NCI-H2171 treated with DMSO at 0.1 percent for 48 hours (cell line): ENCODE measurements at regions not wholly inside any gene's neighbourhood (a gene's known extent, or its start where the extent isn't known, plus 50 kb on each side); places are given as distances from the start of the nearest gene placed in this dataset.
"Not testable (repeated sequence)": the region's sequence is repeated elsewhere in the genome, so short reads cannot be mapped to it uniquely, and the experiment has no call there.

ENCODE experiments used
- DNase-seq: peaks from one replicate; lab custom pipeline; 2025; lab: John Stamatoyannopoulos, UW

GRCh38 chr3:59256230-59256629 is 206.4 kb upstream of the CFAP20DC start:
- DNase-seq = peak; percentile 72

- DNase-seq = no peak
Measured at GRCh38 chr3:59254976-59255375, 205.2 kb upstream of the CFAP20DC start.

- no peak for DNase-seq
Measured at GRCh38 chr3:59254433-59254832, 204.6 kb upstream of the CFAP20DC start.

GRCh38 chr3:59253523-59253922 is 203.7 kb upstream of the CFAP20DC start:
- no peak for DNase-seq

- no peak for DNase-seq
Measured at GRCh38 chr3:59251869-59252268, 202.0 kb upstream of the CFAP20DC start.

GRCh38 chr3:59250600-59250999 is 200.8 kb upstream of the CFAP20DC start:
- DNase-seq = no peak

DNA sequence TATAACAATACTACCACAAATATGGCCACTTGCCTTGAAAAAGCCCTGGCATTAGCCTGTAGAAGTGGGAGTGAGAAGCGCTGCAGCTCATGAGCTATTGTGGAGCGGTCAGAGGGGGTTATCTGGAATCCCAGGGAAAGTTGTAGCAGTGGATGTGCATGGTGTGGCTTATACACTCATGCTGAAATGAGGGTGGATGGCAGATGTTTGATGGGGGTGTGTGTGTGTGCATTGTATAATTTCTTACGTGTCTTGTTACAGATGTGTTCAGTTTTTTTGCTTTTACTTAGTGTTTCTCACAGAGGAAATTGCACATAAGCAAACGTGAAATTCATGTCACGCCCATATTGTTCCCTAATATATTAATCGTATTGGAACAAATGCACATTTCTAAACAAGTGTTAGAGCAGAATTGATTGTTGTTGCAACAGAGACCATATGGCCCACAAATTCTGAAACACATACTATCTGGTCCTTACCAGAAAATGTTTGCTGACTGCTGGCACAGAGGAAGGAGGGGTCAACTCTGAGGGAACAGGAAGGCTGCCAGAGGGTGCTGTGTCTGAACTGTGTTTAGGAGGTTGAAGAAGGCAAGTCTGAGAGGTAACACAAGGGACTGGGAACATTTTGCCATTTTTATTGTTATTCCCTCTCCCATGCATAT is 200.0 kb upstream of the CFAP20DC start:
- peak; percentile 45 for DNase-seq

- DNase-seq = no peak
Measured at GRCh38 chr3:59249004-59249403, 199.2 kb upstream of the CFAP20DC start.

GRCh38 chr3:59247402-59247841 is 197.6 kb upstream of the CFAP20DC start:
- peak; percentile 73 for DNase-seq

GRCh38 chr3:59246719-59247401 is 197.0 kb upstream of the CFAP20DC start:
- no peak for DNase-seq

- DNase-seq = no peak
Measured at GRCh38 chr3:59245859-59246501, 196.2 kb upstream of the CFAP20DC start.

DNA sequence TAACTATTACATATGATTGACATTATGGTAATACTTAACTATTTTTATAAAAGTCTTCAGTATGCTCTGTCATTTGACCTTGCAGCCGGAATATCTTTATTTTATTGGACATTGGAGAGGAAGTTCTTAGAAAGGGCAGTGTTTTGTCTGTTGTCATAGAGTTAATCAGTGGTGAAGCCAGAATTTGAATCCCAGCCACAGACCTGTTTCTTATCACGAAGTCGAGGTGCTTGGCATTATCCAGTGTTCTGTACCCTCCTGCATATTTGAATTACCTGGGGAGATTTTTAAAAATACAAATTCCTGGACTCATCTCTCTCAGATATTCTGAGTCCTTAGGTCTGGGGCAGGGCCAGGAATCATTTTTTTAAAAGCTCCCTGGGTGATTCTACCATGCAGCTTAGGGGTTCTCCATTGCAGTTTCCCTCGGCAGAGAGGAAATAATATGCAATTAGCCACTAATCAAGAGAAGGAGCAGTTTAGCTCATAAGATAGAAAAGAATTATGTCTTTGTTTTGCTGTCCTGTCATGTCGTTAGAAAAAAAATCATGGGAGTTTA is 195.6 kb upstream of the CFAP20DC start:
- DNase-seq = no peak

DNA sequence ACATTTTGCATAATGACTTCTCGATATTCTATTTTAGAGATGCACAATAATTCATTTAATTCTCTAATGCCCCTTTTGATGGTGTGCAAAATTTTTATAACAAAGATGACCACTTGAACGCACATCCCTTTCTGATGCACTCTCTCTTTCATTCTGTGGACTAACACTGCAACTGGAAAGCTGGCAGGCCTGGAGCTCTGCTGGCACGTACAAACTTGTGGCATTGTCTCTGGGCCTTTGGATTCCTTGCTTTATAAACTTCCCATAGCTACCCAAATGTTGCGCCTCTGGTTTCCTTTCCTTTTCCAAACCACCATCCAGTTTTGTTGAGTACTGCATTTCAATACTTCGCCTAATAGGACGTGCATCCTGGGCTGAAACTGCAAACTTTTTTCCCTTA is 194.5 kb upstream of the CFAP20DC start:
- no peak for DNase-seq

DNA sequence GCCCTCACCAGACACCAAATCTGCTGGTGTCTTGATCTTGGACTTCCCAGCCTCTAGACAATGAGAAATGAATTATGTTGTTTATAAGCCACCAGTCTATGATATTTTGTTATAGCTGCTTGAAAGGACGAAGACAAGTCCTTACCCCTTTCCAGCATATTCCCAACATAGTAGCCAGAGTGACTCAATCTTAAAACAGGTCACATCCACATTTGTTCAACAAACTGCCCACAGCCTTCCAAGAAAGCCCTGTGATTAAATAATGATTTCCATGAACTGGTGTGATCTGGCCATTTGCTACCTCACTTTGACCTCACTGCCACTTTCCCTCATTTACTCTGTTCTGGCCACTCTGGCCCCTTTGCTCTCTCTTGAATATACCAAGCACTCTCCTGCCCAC is 193.7 kb upstream of the CFAP20DC start:
- DNase-seq = no peak

DNA sequence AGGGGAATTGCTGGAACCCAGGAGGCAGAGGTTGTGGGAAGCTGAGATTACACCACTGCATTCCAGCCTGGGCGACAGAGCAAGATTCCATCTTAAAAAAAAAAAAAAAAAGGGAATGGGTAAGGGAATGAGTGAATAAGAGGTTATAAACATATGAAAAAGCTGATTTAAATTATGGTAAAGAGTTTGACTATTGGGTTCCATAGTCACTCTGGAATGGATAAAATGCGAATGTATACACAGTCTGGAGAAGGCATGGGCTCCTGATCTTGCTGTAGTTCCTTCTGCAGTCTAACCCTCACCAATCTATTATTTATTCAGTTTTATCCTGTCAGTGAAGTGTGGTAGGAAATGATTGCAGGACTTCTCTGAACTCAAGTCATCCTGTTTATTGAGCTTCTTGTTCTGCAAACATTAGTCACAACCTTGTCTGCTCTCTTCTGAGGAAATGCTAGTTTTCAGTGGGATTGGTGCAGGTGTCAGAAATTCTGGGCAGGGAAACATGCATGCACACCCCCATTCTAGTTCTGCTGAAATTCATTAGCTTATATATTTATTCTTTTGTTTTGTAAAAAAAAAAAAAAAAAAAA is 190.9 kb upstream of the CFAP20DC start:
- no peak for DNase-seq

DNA sequence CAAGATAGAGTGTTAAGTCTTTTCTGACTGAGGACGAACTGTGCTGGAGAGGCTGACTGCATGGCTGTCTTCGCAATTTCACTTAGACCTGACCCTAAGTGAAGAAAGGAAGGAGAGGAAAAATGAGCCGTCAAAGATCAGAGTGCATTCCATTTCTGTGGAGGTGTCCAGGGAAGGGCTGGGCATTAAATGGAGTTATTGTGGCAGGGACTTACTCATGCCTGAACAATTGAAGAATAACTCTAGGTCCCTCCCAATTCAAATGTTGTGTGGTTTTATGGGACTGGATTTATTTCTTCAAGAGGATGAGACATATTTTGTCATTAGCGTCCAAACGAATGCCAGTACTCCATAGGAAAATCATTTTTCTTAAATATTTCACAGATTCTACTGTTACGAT is 187.3 kb upstream of the CFAP20DC start:
- no peak for DNase-seq

DNA sequence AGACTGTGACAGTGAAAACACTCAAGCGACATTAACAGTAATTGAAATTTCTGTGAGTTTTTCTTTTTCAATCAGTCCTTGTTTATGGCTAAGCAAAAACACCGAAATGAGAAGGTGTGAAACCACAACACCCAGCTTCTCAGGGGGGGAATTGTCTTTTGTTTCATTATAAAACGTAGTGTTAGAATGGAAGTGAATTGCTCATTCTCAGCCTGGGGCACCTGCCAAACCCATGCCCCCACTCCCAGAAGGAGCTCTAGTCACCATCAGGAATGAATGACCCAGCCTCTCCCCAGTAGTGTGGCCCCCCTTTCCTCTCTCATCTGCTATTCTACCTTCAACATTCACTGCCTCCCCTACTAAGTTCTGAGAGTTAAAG is 185.8 kb upstream of the CFAP20DC start:
- DNase-seq = no peak

DNA sequence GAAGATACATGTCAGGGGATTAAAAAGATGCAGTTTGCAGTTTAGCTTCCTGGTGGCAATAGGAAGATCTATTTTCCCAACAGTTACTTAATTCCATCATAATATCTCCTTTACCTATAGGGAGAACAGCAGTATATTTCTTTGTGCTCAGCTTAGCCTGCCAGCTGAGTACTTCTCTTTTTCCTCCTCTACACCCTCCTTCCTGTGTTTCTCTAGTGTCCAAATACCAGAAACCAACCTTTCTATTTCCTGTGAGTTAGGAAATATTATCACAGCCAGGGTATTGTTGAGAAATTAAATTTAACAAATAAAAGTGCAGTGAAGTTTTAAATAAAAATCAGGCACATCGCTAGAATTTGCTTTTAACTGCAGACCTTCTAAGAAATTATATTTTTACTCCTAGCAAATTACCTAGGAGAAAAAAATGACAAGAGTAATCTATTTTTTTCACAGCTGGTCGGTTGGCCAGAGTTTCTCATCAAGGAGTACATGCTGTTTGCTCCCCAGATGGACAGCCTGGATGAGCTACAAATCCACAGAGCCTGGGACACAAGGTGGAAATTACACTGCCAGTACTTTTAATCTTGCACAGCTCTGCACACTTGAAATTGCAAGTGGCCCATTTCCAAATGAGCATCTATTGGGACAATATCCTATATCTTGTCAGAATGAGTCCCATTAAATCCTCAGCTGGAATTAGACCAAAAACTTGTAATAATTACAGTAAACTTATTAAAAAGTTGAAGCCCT is 185.2 kb upstream of the CFAP20DC start:
- no peak for DNase-seq

- not testable (repeated sequence) for DNase-seq
Measured at GRCh38 chr3:59230379-59230778, 180.6 kb upstream of the CFAP20DC start.

- DNase-seq = no peak
Measured at GRCh38 chr3:59213860-59214259, 164.0 kb upstream of the CFAP20DC start.

- peak; percentile 46 for DNase-seq
Measured at GRCh38 chr3:59212128-59212779, 162.4 kb upstream of the CFAP20DC start.
